HG02943 (cell line): ENCODE measurements at regions not wholly inside any gene's neighbourhood (a gene's known extent, or its start where the extent isn't known, plus 50 kb on each side); places are given as distances from the start of the nearest gene placed in this dataset.

Source experiments
- ATAC-seq: cut with Tn5 transposase; IDR thresholded peaks from one replicate; pipeline ENCODE4 v1.9.1; 2021; ENCODE audit warnings: mild to moderate bottlenecking, low read depth, moderate library complexity; ENCODE audit not compliant: unreplicated experiment

DNA sequence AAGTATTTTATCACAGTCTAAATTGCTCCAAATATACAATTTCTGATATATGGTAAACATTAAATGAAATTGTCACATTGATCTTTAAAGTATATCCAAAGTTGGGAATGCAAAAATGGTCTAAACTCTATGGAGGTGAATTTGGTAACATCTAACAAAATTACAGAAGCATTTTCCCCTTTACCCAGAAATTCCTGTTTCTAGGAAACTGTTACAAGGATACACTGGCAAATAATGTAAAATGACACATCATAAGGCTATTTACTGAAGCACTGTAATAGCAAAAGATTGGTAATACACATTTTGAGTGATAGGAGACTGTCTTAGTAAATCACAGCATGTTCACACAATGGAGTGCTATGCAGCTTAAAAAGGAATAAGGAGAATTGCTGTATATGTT, 50.0 kb upstream of the SLCO2A1 start:
- no peak for ATAC-seq
